ENCODE measurements at regions not wholly inside any gene's neighbourhood (a gene's known extent, or its start where the extent isn't known, plus 50 kb on each side); places are given as distances from the start of the nearest gene placed in this dataset.

DNA sequence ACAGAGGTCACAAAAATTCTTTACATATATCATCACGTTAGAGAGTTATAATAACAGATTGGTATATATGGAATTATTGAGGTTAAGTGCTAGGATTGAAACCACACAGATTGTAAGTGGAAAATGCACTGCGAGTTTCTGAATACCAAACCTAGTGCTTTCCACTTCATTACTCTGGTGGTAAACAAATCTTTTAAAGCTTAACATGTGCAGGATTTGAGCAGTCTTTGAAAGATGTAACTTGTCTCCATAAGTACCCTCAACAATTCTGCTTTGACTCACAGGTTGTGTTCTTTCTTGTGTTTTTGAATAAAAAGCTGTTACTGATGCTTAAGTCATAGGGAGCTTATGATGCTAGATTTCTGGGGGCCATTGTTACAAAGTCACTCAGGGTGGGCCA is 314.7 kb upstream of the DACH1 start:
- DNase-seq: no peak
- Histone ChIP-seq H3K9me3 (replicated peaks; ENCODE audit: insufficient read depth, low read length) (no peaks in the 10 kb centered on the region), H3K4me1 (ENCODE audit: low read length) (no peaks in the 10 kb centered on the region), H3K9ac (ENCODE audit: low read length) (no peak overlapping the region), H2AFZ (ENCODE audit: low read length) (no peak overlapping the region), H3K36me3 (replicated peaks; ENCODE audit: insufficient read depth, low read length) (no peaks in the 10 kb centered on the region), H3K4me2 (ENCODE audit: low read depth, low read length) (no peak overlapping the region), H3K4me3 (ENCODE audit: low read length) (no peak overlapping the region), H3F3A (ENCODE audit: insufficient read depth, low read length) (no peaks in the 10 kb centered on the region), H3K27me3 (replicated peaks; ENCODE audit: insufficient read depth, low read length) (no peaks in the 10 kb centered on the region), H4K20me1 (ENCODE audit: insufficient read depth, low read length) (no peaks in the 10 kb centered on the region), H3K79me2 (ENCODE audit: low read length) (no peaks in the 10 kb centered on the region), H3K9me2 (replicated peaks; ENCODE audit: insufficient read depth, low read length) (no peaks in the 10 kb centered on the region), H3K27ac (ENCODE audit: low read length) (no peak overlapping the region)
- TF ChIP-seq, protein P1, sequence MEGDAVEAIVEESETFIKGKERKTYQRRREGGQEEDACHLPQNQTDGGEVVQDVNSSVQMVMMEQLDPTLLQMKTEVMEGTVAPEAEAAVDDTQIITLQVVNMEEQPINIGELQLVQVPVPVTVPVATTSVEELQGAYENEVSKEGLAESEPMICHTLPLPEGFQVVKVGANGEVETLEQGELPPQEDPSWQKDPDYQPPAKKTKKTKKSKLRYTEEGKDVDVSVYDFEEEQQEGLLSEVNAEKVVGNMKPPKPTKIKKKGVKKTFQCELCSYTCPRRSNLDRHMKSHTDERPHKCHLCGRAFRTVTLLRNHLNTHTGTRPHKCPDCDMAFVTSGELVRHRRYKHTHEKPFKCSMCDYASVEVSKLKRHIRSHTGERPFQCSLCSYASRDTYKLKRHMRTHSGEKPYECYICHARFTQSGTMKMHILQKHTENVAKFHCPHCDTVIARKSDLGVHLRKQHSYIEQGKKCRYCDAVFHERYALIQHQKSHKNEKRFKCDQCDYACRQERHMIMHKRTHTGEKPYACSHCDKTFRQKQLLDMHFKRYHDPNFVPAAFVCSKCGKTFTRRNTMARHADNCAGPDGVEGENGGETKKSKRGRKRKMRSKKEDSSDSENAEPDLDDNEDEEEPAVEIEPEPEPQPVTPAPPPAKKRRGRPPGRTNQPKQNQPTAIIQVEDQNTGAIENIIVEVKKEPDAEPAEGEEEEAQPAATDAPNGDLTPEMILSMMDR (IDR thresholded peaks at IDR 0.05; ENCODE audit: low read length): no peak

DNA sequence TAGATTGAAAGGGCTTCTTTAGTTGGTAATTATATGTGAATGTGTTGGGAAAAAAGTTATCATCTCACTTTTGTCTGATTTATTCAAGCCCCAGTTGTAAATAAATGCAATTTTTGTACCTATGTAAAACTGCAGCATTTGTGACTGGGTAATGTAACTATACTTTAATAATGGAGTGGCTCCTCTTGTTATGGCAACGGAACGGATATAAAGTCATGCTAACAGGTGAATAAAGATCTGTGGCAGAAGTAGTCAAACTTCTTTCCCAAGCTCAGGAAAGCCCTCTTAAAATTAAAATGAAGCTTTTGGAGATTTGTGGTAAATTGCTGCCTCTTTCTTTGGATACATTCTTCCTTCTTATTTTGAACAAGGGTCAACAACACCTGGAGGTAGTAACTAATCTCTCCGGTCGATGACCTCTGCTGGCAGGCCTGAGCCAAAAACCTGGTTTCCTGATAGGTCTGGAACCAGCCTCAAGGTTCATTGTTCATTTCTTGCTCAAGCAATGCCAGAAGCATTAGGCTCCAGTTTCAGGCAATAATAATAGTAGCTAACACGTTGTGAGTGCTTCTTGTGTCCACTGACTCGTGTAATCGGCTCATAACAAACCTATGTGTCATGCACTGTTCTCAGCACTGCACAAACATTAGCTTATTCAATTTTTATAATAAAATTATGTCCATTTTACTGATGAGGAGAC is 313.4 kb upstream of the DACH1 start:
- H3K4me1 ChIP-seq (ENCODE audit: low read length): no peaks in the 10 kb centered on the region
- H3K36me3 ChIP-seq (replicated peaks; ENCODE audit: insufficient read depth, low read length): no peaks in the 10 kb centered on the region
- no peak overlapping the region for H2AFZ ChIP-seq (ENCODE audit: low read length)
- H3K4me3 ChIP-seq (ENCODE audit: low read length): no peak overlapping the region
- TF ChIP-seq, protein P1 (IDR thresholded peaks at IDR 0.05; ENCODE audit: low read length): no peak
- TF ChIP-seq EZH2 (optimal IDR thresholded peaks at IDR 0.05; ENCODE audit: low read depth, low read length) (no peak), EZH2phosphoT487 (IDR thresholded peaks at IDR 0.05; ENCODE audit: low read length) (no peak)
- H3F3A ChIP-seq (ENCODE audit: insufficient read depth, low read length): no peaks in the 10 kb centered on the region
- no peaks in the 10 kb centered on the region for H4K20me1 ChIP-seq (ENCODE audit: insufficient read depth, low read length)
- no peak for DNase-seq
- H3K79me2 ChIP-seq (ENCODE audit: low read length): no peaks in the 10 kb centered on the region
- H3K4me2 ChIP-seq (ENCODE audit: low read depth, low read length): no peak overlapping the region
- no peaks in the 10 kb centered on the region for H3K9me2 ChIP-seq (replicated peaks; ENCODE audit: insufficient read depth, low read length)
- H3K9ac ChIP-seq (ENCODE audit: low read length): no peak overlapping the region
- H3K27ac ChIP-seq (ENCODE audit: low read length): no peak overlapping the region
- no peaks in the 10 kb centered on the region for H3K27me3 ChIP-seq (replicated peaks; ENCODE audit: insufficient read depth, low read length)
- no peaks in the 10 kb centered on the region for H3K9me3 ChIP-seq (replicated peaks; ENCODE audit: insufficient read depth, low read length)

DNA sequence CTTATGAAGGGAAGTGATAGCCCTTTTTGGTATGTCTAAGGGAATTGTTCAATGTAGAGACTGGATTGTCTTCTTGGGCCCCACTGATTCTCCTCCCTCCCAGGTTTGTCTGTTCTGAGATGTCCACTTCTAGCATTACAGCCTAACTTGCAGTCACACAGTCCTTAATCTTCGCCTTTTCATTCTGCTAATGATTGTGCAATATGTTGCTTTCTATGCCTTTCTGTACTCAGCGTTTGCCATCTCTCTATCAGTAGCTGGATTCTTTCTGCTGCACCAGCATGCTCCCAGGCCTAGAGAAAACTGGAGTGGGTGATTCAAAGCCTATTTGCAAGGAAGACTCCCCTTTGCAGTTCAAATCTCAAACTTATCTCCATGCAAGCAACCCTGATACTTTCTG is 307.5 kb upstream of the DACH1 start:
- H3K9me3 ChIP-seq (replicated peaks; ENCODE audit: insufficient read depth, low read length): no peaks in the 10 kb centered on the region
- no peak overlapping the region for H3K4me2 ChIP-seq (ENCODE audit: low read depth, low read length)
- no peak overlapping the region for H3K27ac ChIP-seq (ENCODE audit: low read length)
- no peak for TF ChIP-seq EZH2phosphoT487 (IDR thresholded peaks at IDR 0.05; ENCODE audit: low read length)
- no peak overlapping the region for H2AFZ ChIP-seq (ENCODE audit: low read length)
- no peaks in the 10 kb centered on the region for H3K79me2 ChIP-seq (ENCODE audit: low read length)
- no peaks in the 10 kb centered on the region for H3K9me2 ChIP-seq (replicated peaks; ENCODE audit: insufficient read depth, low read length)
- no peaks in the 10 kb centered on the region for H3F3A ChIP-seq (ENCODE audit: insufficient read depth, low read length)
- H3K4me3 ChIP-seq (ENCODE audit: low read length): no peak overlapping the region
- H3K27me3 ChIP-seq (replicated peaks; ENCODE audit: insufficient read depth, low read length): no peaks in the 10 kb centered on the region
- H3K4me1 ChIP-seq (ENCODE audit: low read length): no peaks in the 10 kb centered on the region
- DNase-seq: no peak
- no peaks in the 10 kb centered on the region for H3K36me3 ChIP-seq (replicated peaks; ENCODE audit: insufficient read depth, low read length)
- H4K20me1 ChIP-seq (ENCODE audit: insufficient read depth, low read length): no peaks in the 10 kb centered on the region
- no peak overlapping the region for H3K9ac ChIP-seq (ENCODE audit: low read length)

DNA sequence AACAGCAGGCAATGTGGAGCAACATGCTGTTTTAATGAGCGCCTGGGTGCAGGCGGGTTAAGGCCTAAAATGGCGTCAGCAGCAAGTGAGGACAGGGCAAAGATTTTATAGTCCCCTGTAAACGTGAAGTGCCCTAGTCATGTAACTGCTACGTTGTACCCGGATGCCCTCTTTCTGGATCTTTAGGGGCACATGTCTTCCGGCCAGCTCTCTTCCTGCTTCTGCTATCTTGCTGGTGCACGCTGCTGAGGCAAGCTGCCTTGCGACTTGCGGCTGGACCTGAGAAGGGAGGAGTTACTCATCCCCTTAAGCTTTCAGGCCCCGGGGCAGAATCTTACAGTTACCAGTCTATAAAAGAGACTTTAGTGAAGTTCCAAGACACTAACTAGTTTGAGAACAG is 303.6 kb upstream of the DACH1 start:
- H3K79me2 ChIP-seq (ENCODE audit: low read length): no peaks in the 10 kb centered on the region
- H4K20me1 ChIP-seq (ENCODE audit: insufficient read depth, low read length): no peaks in the 10 kb centered on the region
- no peaks in the 10 kb centered on the region for H3K4me1 ChIP-seq (ENCODE audit: low read length)
- H3K4me2 ChIP-seq (ENCODE audit: low read depth, low read length): no peak overlapping the region
- no peak for DNase-seq
- TF ChIP-seq EZH2phosphoT487 (IDR thresholded peaks at IDR 0.05; ENCODE audit: low read length): no peak
- no peaks in the 10 kb centered on the region for H3F3A ChIP-seq (ENCODE audit: insufficient read depth, low read length)
- H3K9me2 ChIP-seq (replicated peaks; ENCODE audit: insufficient read depth, low read length): no peaks in the 10 kb centered on the region
- H3K27me3 ChIP-seq (replicated peaks; ENCODE audit: insufficient read depth, low read length): no peaks in the 10 kb centered on the region
- no peaks in the 10 kb centered on the region for H3K36me3 ChIP-seq (replicated peaks; ENCODE audit: insufficient read depth, low read length)
- no peak overlapping the region for H3K27ac ChIP-seq (ENCODE audit: low read length)
- H3K9ac ChIP-seq (ENCODE audit: low read length): no peak overlapping the region
- H3K4me3 ChIP-seq (ENCODE audit: low read length): no peak overlapping the region
- no peaks in the 10 kb centered on the region for H3K9me3 ChIP-seq (replicated peaks; ENCODE audit: insufficient read depth, low read length)
- no peak overlapping the region for H2AFZ ChIP-seq (ENCODE audit: low read length)
